K562 (cell line): ENCODE measurements at regions not wholly inside any gene's neighbourhood (a gene's known extent, or its start where the extent isn't known, plus 50 kb on each side); places are given as distances from the start of the nearest gene placed in this dataset.

ENCODE experiments used
- ATAC-seq: fragments of 200-7000 bp; cut with Tn5 transposase; 3 replicates; pipeline ENCODE4 v1.9.1; 2020; ENCODE audit warnings: moderate library complexity
- BruUV-seq: library from RNA; stranded (reverse); fragments of 400-500 nt; replicated peaks from 2 replicates; lab custom pipeline; 2021; lab: Mats Ljungman, UMichigan
- CTCF ChIA-PET: fragments of 300-600 bp; formaldehyde crosslinking; extraction: SDS; loops from one replicate; lab custom pipeline; 2021; ENCODE audit warnings: low intra/inter-chr PET ratio; lab: Yijun Ruan, JAX
- POLR2A ChIA-PET: fragments of 300-600, 350-650 bp; sonication (Branson Sonifier 250); formaldehyde crosslinking; extraction: SDS; loops from one replicate; lab custom pipeline; 2021; ENCODE audit warnings: antibody characterized with exemption, inconsistent platforms; lab: Yijun Ruan, JAX
- DNase-seq, 4 experiments: peaks; one replicate each; pipeline versions ENCODE4 v3.0.0 to v3.0.0-alpha.2; 2011 to 2018; ENCODE audit warnings: low spot score in 3 of 4, mixed read lengths in 3 of 4; ENCODE audit errors: extremely low read depth in 1 of 4
- FAIRE-seq: peaks from 2 replicates; lab custom pipeline; 2011; peaks lifted over from hg19 to GRCh38; lab: Jason Lieb, UNC
- H2AFZ ChIP-seq: 2 replicates; pipeline ENCODE4 v1.6.0; 2011; ENCODE audit warnings: low read depth, low read length, control low read depth, inconsistent platforms
- H3K27ac ChIP-seq: fragments of 200-600 bp; 3 replicates; pipeline ENCODE4 v1.8.0; 2011; ENCODE audit warnings: low read depth, mild to moderate bottlenecking, control low read depth, inconsistent platforms, low read length, moderate library complexity, mixed read lengths; ENCODE audit errors: extremely low read depth
- H3K27me3 ChIP-seq, 2 experiments: fragments of 300-600 bp in 1 of 2; 2 replicates in 1 of 2; 3 replicates in 1 of 2; pipeline versions ENCODE4 v1.6.0 to v1.8.0; 2011; ENCODE audit warnings: inconsistent platforms in 2 of 2, low read length in 2 of 2, mild to moderate bottlenecking in 1 of 2, mixed read lengths in 1 of 2, moderate library complexity in 1 of 2; ENCODE audit not compliant: control insufficient read depth in 2 of 2, insufficient read depth in 2 of 2
- H3K36me3 ChIP-seq: fragments of 300-600 bp; 3 replicates; pipeline ENCODE4 v1.8.0; 2011; ENCODE audit warnings: mild to moderate bottlenecking, low read length, inconsistent platforms; ENCODE audit not compliant: control insufficient read depth, insufficient read depth
- H3K4me1 ChIP-seq, 2 experiments: fragments of 200-600 bp in 1 of 2; replicated peaks in 1 of 2; 2 replicates in 1 of 2; 3 replicates in 1 of 2; pipeline versions ENCODE4 v1.5.1 to v1.8.0; 2011; ENCODE audit warnings: inconsistent platforms in 2 of 2, low read length in 2 of 2, mild to moderate bottlenecking in 1 of 2, mixed read lengths in 1 of 2, moderate library complexity in 1 of 2; ENCODE audit not compliant: control insufficient read depth in 2 of 2, insufficient read depth in 2 of 2
- H3K4me2 ChIP-seq: 2 replicates; pipeline ENCODE4 v1.6.1; 2011; ENCODE audit warnings: low read length, control low read depth, inconsistent platforms, mixed read lengths; ENCODE audit not compliant: insufficient read depth
- H3K4me3 ChIP-seq: fragments of 200-600 bp; sonication (generic), shearing (Covaris generic); 2 replicates; pipeline ENCODE4 v1.5.1; 2016; ENCODE audit warnings: control low read depth, inconsistent platforms
- H3K79me2 ChIP-seq: fragments of 200-600 bp; 3 replicates; pipeline ENCODE4 v1.8.0; 2011; ENCODE audit warnings: low read length, inconsistent platforms; ENCODE audit not compliant: control insufficient read depth, insufficient read depth
- H3K9ac ChIP-seq, 2 experiments: 2 replicates each; pipeline versions ENCODE4 v1.6.0 to v1.6.1; 2011; ENCODE audit warnings: low read depth in 2 of 2, low read length in 2 of 2, control low read depth in 1 of 2, inconsistent platforms in 1 of 2, mild to moderate bottlenecking in 1 of 2, mixed read lengths in 1 of 2; ENCODE audit not compliant: insufficient read depth in 1 of 2
- H3K9me1 ChIP-seq: one replicate; pipeline ENCODE4 v1.6.0; 2011; ENCODE audit warnings: inconsistent platforms, mild to moderate bottlenecking, low read length, moderate library complexity; ENCODE audit not compliant: control insufficient read depth, insufficient read depth
- H3K9me3 ChIP-seq: replicated peaks from 2 replicates; pipeline ENCODE4 v1.5.1; 2011; ENCODE audit warnings: low read depth, low read length, inconsistent platforms; ENCODE audit not compliant: control insufficient read depth, insufficient read depth
- H4K20me1 ChIP-seq: replicated peaks from 2 replicates; pipeline ENCODE4 v1.6.1; 2011; ENCODE audit warnings: low read length, inconsistent platforms, mixed read lengths; ENCODE audit not compliant: control insufficient read depth, insufficient read depth
- CXXC5 ChIP-seq: fragments of 250-450 bp; sonication (Bioruptor Pico); IDR thresholded peaks from 2 replicates; pipeline ENCODE4 v1.8.0; 2022; ENCODE audit warnings: inconsistent platforms, mild to moderate bottlenecking, moderate library complexity
- HNRNPL ChIP-seq: fragments of 200-400 bp; formaldehyde crosslinking; IDR thresholded peaks from 2 replicates; pipeline ENCODE4 v1.6.1; 2017; ENCODE audit warnings: low read depth, mild to moderate bottlenecking, low read length
- NFIC ChIP-seq: fragments of 450-650 bp; IDR thresholded peaks from 2 replicates; pipeline ENCODE4 v1.6.1; 2017; ENCODE audit warnings: mild to moderate bottlenecking, inconsistent platforms
- ZNF431 ChIP-seq: sonication (generic); formaldehyde crosslinking; IDR thresholded peaks from 2 replicates; pipeline ENCODE4 v1.8.0; 2022; ENCODE audit warnings: mild to moderate bottlenecking, missing genetic modification reagents
- ZNF586 ChIP-seq: fragments of 450-650 bp; formaldehyde crosslinking; conservative IDR thresholded peaks from 2 replicates; pipeline ENCODE4 v1.4.0; 2020; ENCODE audit warnings: mild to moderate bottlenecking, moderate library complexity
- ZNF717 ChIP-seq: fragments of 250-450 bp; sonication (Bioruptor Pico); IDR thresholded peaks from 2 replicates; pipeline ENCODE4 v1.5.0; 2021
- WGBS: fragments of 100-300 bp; shearing (Covaris generic); methylation state at CpG from one replicate; pipeline ENCODE4 v1.1.6; 2016; ENCODE audit warnings: low coverage, mixed read lengths; ENCODE audit not compliant: insufficient coverage; ENCODE audit errors: missing lambda C conversion rate; 5-methylcytosine and 5-hydroxymethylcytosine counted together
- in situ Hi-C: fragments of 300-500 bp; cut with MboI; formaldehyde crosslinking; loops from 4 replicates; pipeline ENCODE4 v1.15.0; 2018; ENCODE audit warnings: inconsistent platforms, mixed read lengths
- intact Hi-C: fragments of 100-400 bp; cut with micrococcal nuclease; formaldehyde crosslinking; loops from 2 replicates; pipeline ENCODE4 v1.14.2; 2022
- TF ChIP-seq, protein P1 (sequence below): fragments of 450-650 bp; formaldehyde crosslinking; IDR thresholded peaks from 2 replicates; pipeline ENCODE4 v1.4.0; 2020; ENCODE audit warnings: mild to moderate bottlenecking, moderate library complexity
- TF ChIP-seq, protein P2 (sequence below): sonication (generic); formaldehyde crosslinking; IDR thresholded peaks from 2 replicates; pipeline ENCODE4 v1.8.1; 2022; ENCODE audit warnings: missing genetic modification reagents
- TF ChIP-seq, protein P3 (sequence below), 2 experiments: fragments of 250-450 bp in 1 of 2; fragments of 450-650 bp in 1 of 2; sonication (Bioruptor Pico) in 1 of 2; IDR thresholded peaks; 2 replicates each; pipeline versions ENCODE4 v1.6.1 to v1.8.0; 2016 to 2021; ENCODE audit warnings: mild to moderate bottlenecking in 2 of 2, moderate library complexity in 2 of 2, missing compliant biosample characterization in 1 of 2, missing genetic modification characterization in 1 of 2

DNA sequence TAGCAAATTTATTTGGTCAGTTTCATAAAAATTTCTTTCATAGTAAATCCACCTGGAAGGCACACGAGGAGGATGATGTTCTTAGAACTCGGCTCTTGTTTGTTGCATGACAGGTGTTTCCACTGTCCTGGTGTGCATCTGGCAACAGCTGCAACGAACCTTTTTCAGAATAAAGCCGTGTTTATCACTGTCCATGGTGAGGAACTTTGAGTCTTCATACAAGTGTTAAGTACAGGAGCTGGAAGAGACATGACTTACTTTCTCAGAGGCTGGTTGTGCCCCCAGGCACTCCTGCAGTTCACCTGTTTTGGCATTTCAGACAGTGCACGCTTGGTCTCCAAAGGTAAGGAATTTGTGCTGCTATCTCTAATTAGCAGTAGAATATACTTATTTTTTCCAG lies 97.1 kb downstream of the ADAMTS1 start:
- ChIA-PET POLR2A (no interaction called here), CTCF (no interaction called here)
- intact Hi-C loops (no loop called here), in situ Hi-C loops (no loop called here)
- no peak for FAIRE-seq
- Histone ChIP-seq H3K4me1 (no peaks in the 10 kb centered on the region), H3K27ac (no peak overlapping the region), H3K9me1 (no peaks in the 10 kb centered on the region), H3K27me3 (no peaks in the 10 kb centered on the region), H3K9ac (no peak overlapping the region), H4K20me1 (no peaks in the 10 kb centered on the region), H3K9me3 (no peaks in the 10 kb centered on the region), H2AFZ (no peak overlapping the region), H3K4me3 (no peak overlapping the region), H3K36me3 (no peaks in the 10 kb centered on the region), H3K4me2 (no peak overlapping the region), H3K79me2 (no peaks in the 10 kb centered on the region)
- DNase-seq, result no peak
- WGBS, result 1% methylated on average over 5 of the region's 5 CpGs
- TF ChIP-seq ZNF431 (no peak), HNRNPL (no peak), NFIC (no peak), CXXC5 (CRISPR knock-in tag) (no peak), ZNF717 (no peak), ZNF586 (CRISPR knock-in tag) (no peak)
- TF ChIP-seq, protein P1, sequence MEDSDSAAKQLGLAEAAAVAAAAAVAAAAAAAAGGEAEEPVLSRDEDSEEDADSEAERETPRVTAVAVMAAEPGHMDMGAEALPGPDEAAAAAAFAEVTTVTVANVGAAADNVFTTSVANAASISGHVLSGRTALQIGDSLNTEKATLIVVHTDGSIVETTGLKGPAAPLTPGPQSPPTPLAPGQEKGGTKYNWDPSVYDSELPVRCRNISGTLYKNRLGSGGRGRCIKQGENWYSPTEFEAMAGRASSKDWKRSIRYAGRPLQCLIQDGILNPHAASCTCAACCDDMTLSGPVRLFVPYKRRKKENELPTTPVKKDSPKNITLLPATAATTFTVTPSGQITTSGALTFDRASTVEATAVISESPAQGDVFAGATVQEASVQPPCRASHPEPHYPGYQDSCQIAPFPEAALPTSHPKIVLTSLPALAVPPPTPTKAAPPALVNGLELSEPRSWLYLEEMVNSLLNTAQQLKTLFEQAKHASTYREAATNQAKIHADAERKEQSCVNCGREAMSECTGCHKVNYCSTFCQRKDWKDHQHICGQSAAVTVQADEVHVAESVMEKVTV, result no peak
- TF ChIP-seq, protein P2, sequence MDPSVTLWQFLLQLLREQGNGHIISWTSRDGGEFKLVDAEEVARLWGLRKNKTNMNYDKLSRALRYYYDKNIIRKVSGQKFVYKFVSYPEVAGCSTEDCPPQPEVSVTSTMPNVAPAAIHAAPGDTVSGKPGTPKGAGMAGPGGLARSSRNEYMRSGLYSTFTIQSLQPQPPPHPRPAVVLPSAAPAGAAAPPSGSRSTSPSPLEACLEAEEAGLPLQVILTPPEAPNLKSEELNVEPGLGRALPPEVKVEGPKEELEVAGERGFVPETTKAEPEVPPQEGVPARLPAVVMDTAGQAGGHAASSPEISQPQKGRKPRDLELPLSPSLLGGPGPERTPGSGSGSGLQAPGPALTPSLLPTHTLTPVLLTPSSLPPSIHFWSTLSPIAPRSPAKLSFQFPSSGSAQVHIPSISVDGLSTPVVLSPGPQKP, result no peak
- TF ChIP-seq, protein P3, sequence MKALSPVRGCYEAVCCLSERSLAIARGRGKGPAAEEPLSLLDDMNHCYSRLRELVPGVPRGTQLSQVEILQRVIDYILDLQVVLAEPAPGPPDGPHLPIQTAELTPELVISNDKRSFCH (CRISPR knock-in tag; IDR thresholded peaks at IDR 0.05), result no peak
- TF ChIP-seq, protein P3 (tag; IDR thresholded peaks at IDR 0.05), result no peak
- ATAC-seq, result no peak
- no TSS peak for BruUV-seq
